A549 (cell line): ENCODE measurements at regions not wholly inside any gene's neighbourhood (a gene's known extent, or its start where the extent isn't known, plus 50 kb on each side); places are given as distances from the start of the nearest gene placed in this dataset.

Source experiments
- ATAC-seq, 2 experiments: fragments of 200-7000 bp in 1 of 2; fragments of >200 bp in 1 of 2; cut with Nextera tagmentation in 1 of 2; cut with Tn5 transposase in 1 of 2; 3 replicates each; pipeline versions ENCODE4 v1.8.0 to v1.9.1; 2018 to 2020; ENCODE audit warnings: mild to moderate bottlenecking in 1 of 2, moderate library complexity in 1 of 2
- CTCF ChIA-PET: fragments of 300-600 bp; sonication (Branson Sonifier 250); formaldehyde crosslinking; extraction: SDS; loops from one replicate; lab custom pipeline; 2021; ENCODE audit warnings: antibody characterized with exemption, inconsistent platforms; lab: Yijun Ruan, JAX
- POLR2A ChIA-PET: fragments of 350-600 bp; formaldehyde crosslinking; extraction: SDS; loops from one replicate; lab custom pipeline; 2021; ENCODE audit warnings: antibody characterized with exemption, inconsistent platforms; lab: Yijun Ruan, JAX
- DNase-seq, 2 experiments: peaks; one replicate each; pipeline versions ENCODE4 v3.0.0 to v3.0.0-alpha.2; 2011 to 2016; ENCODE audit warnings: low read depth in 1 of 2, low spot score in 1 of 2
- FAIRE-seq: peaks from 2 replicates; lab custom pipeline; 2011; peaks lifted over from hg19 to GRCh38; lab: Jason Lieb, UNC
- H3K27ac ChIP-seq, 2 experiments: fragments of >200 bp; sonication (Bioruptor Twin); formaldehyde crosslinking; 3 replicates each; pipeline ENCODE4 v1.5.1; 2016 to 2017
- H3K4me1 ChIP-seq: fragments of >200 bp; sonication (Bioruptor Twin); formaldehyde crosslinking; 3 replicates; pipeline ENCODE4 v1.6.1; 2016
- H3K4me2 ChIP-seq: fragments of >200 bp; sonication (Bioruptor Twin); formaldehyde crosslinking; 3 replicates; pipeline ENCODE4 v1.6.1; 2016
- H3K4me3 ChIP-seq: fragments of >200 bp; sonication (Bioruptor Twin); formaldehyde crosslinking; 3 replicates; pipeline ENCODE4 v1.5.1; 2016
- H3K9me3 ChIP-seq: fragments of >200 bp; sonication (Bioruptor Twin); formaldehyde crosslinking; 3 replicates; pipeline ENCODE4 v1.6.1; 2016
- CHD4 ChIP-seq: fragments of 200-600 bp; sonication (generic); IDR thresholded peaks from 2 replicates; pipeline ENCODE4 v1.6.1; 2016; ENCODE audit warnings: antibody characterized with exemption, mild to moderate bottlenecking, borderline replicate concordance
- EHMT2 ChIP-seq: fragments of 200-600 bp; sonication (generic); IDR thresholded peaks from 2 replicates; pipeline ENCODE4 v1.6.1; 2016; ENCODE audit warnings: antibody characterized with exemption, low read depth, mild to moderate bottlenecking, moderate library complexity
- ESRRA ChIP-seq: fragments of 150-350 bp; IDR thresholded peaks from 2 replicates; pipeline ENCODE4 v1.6.1; 2014; ENCODE audit warnings: mild to moderate bottlenecking, low read length, borderline replicate concordance
- FOSB ChIP-seq: fragments of 250-450 bp; sonication (Bioruptor Pico); IDR thresholded peaks from 2 replicates; pipeline ENCODE4 v1.5.0; 2020; ENCODE audit warnings: mild to moderate bottlenecking, moderate library complexity
- FOSL2 ChIP-seq, 2 experiments: fragments of 450-650 bp in 1 of 2; fragments of >200 bp in 1 of 2; sonication (Bioruptor Twin) in 1 of 2; formaldehyde crosslinking; IDR thresholded peaks; 2 replicates each; pipeline versions ENCODE4 v1.5.0 to v1.6.1; 2016 to 2020; ENCODE audit warnings: mild to moderate bottlenecking in 1 of 2, moderate library complexity in 1 of 2
- HDAC2 ChIP-seq: fragments of 200-600 bp; sonication (generic); IDR thresholded peaks from 2 replicates; pipeline ENCODE4 v1.6.1; 2016
- HEYL ChIP-seq: fragments of 250-450 bp; sonication (Bioruptor Pico); IDR thresholded peaks from 2 replicates; pipeline ENCODE4 v1.8.0; 2021; ENCODE audit warnings: mild to moderate bottlenecking, moderate library complexity
- HOXB13 ChIP-seq: fragments of 250-450 bp; sonication (Bioruptor Pico); IDR thresholded peaks from 2 replicates; pipeline ENCODE4 v1.5.0; 2020; ENCODE audit warnings: low read depth, mild to moderate bottlenecking, moderate library complexity
- MAX ChIP-seq: IDR thresholded peaks from 2 replicates; pipeline ENCODE4 v1.6.1; 2012
- MAZ ChIP-seq: fragments of 150-350 bp; IDR thresholded peaks from 2 replicates; pipeline ENCODE4 v1.6.1; 2014; ENCODE audit warnings: antibody characterized with exemption, low read depth, low read length, borderline replicate concordance
- NFE2L2 ChIP-seq: fragments of 150-350 bp; conservative IDR thresholded peaks from 2 replicates; pipeline ENCODE4 v1.6.1; 2014; ENCODE audit warnings: low read length
- NPAS2 ChIP-seq: fragments of 250-450 bp; sonication (Bioruptor Pico); IDR thresholded peaks from 2 replicates; pipeline ENCODE4 v1.8.0; 2022; ENCODE audit warnings: mild to moderate bottlenecking, moderate library complexity, borderline replicate concordance
- POLR2A ChIP-seq: IDR thresholded peaks from 2 replicates; pipeline ENCODE4 v1.6.1; 2012; ENCODE audit warnings: mild to moderate bottlenecking, low read length
- POLR2AphosphoS2 ChIP-seq: conservative IDR thresholded peaks from 2 replicates; pipeline ENCODE4 v1.6.1; 2012; ENCODE audit warnings: low read length, improper control_type of control experiment, inconsistent platforms
- RFX5 ChIP-seq: fragments of 450-650 bp; IDR thresholded peaks from 2 replicates; pipeline ENCODE4 v1.7.1; 2014; ENCODE audit warnings: antibody characterized with exemption, mild to moderate bottlenecking, moderate library complexity
- TFCP2L1 ChIP-seq: fragments of 250-450 bp; sonication (Bioruptor Pico); IDR thresholded peaks from 2 replicates; pipeline ENCODE4 v1.5.0; 2021; ENCODE audit warnings: mild to moderate bottlenecking
- ZFP36 ChIP-seq: fragments of 450-650 bp; IDR thresholded peaks from 2 replicates; pipeline ENCODE4 v1.6.1; 2014; ENCODE audit warnings: borderline replicate concordance; ENCODE audit not compliant: partially characterized antibody
- WGBS: methylation state at CpG from one replicate; pipeline ENCODE4 v1.1.6; 2017; ENCODE audit errors: missing lambda C conversion rate; 5-methylcytosine and 5-hydroxymethylcytosine counted together
- TF ChIP-seq, protein P1 (sequence below): IDR thresholded peaks from 2 replicates; pipeline ENCODE4 v1.6.1; 2012; ENCODE audit warnings: low read depth, borderline replicate concordance
- TF ChIP-seq, protein P2 (sequence below): fragments of >200 bp; sonication (Bioruptor Twin); formaldehyde crosslinking; IDR thresholded peaks from 3 replicates; pipeline ENCODE4 v1.5.1; 2016
- TF ChIP-seq, protein P3 (sequence below): fragments of 200-600 bp; sonication (generic); IDR thresholded peaks from 2 replicates; pipeline ENCODE4 v1.6.1; 2016; ENCODE audit warnings: antibody characterized with exemption, mild to moderate bottlenecking, moderate library complexity
- TF ChIP-seq, protein P4 (sequence below): fragments of 250-450 bp; sonication (Bioruptor Pico); IDR thresholded peaks from 2 replicates; pipeline ENCODE4 v1.5.0; 2020; ENCODE audit warnings: low read depth, mild to moderate bottlenecking, moderate library complexity

DNA sequence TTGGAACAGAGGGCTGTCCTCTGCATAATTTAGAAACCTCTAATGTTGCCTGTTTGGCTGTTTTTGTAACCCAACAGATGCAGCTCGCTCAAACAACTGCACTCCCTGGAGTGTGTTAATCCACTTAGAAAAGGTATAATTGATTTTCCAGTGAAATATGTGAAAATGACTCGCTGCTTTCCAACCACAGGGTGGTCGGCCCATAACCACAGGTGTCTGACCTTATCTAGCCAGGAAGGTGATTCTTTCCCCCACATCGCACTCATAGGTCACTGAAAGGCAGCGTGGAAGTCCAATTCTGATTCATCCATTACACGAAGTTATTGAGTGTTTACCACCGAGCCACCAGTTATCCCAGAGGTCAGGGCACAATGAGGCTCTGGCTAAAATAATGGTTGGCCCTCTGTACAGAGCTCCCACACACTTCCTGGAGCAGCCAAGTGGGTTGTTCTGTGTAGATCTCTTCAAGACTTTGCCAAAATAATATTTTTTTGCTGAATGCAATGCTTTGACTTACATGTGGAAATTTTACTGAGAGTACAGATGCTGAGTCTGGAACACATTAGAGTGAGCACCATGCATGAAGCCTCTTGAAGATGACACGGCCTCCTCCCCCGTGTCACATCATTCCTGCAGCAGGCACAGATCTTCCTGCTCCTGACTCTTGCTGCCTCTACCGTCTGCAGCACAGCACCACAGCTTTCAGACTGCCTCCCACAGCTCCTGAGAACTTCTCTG lies 396.2 kb downstream of the ZNF516 start:
- peak in 1 of 2 experiments; percentile 50; a peak in 1 of 6 replicates for ATAC-seq

GRCh38 chr18:76081536-76081935 lies 413.5 kb downstream of the ZNF516 start:
- FAIRE-seq: no peak
- H3K4me1 ChIP-seq: no peaks in the 10 kb centered on the region
- no peak for ATAC-seq
- no peak overlapping the region for H3K4me3 ChIP-seq
- ChIA-PET CTCF (no interaction called here), POLR2A (no interaction called here)
- 2% methylated on average over 3 of the region's 12 CpGs for WGBS
- TF ChIP-seq HEYL (CRISPR knock-in tag) (no peak), POLR2AphosphoS2 (no peak)
- no peaks in the 10 kb centered on the region for H3K9me3 ChIP-seq
- DNase-seq: no peak
- no peak overlapping the region for H3K27ac ChIP-seq
- no peak overlapping the region for H3K4me2 ChIP-seq

More for the DNA sequence above, 396.2 kb downstream of the ZNF516 start:
- Histone ChIP-seq H3K4me2 (no peak overlapping the region), H3K27ac (no peak overlapping the region)
- POLR2A ChIA-PET: no interaction called here
- TF ChIP-seq ZFP36 (no peak), CHD4 (no peak)
- TF ChIP-seq, all 56 proteins: peak for 0
- CTCF ChIA-PET: interaction anchor here (0.6 kb wide), 1 partner anchor 599 kb away, joined by 3 read pairs; no protein-coding TSS in a partner anchor
- no peak for FAIRE-seq
- whole genome bisulfite sequencing: 4% methylated on average over 10 of the region's 10 CpGs
- Histone ChIP-seq H3K4me3 (no peak overlapping the region), H3K9me3 (no peaks in the 10 kb centered on the region), H3K4me1 (no peaks in the 10 kb centered on the region)
- DNase-seq: no peak

DNA sequence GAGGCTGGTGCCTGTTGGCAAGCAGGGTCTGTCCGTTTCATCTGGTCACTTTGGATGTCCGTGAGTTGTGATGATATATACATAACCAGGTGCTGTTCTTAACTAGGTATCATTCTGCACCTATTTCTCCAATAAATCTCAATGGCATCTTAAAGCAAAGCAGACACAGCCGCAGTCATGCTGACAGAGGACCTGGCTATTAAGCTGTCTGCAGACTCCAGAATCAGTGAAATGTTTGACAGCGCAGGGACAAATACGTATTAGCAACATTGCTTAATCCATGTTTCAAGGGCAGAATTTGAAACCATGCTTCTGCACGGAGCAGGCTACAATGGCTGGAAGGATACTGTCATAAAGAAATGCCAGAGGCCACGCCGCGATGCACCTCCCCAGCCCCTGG lies 414.6 kb downstream of the ZNF516 start:
- DNase-seq: no peak
- Histone ChIP-seq H3K4me3 (no peak overlapping the region), H3K4me1 (no peaks in the 10 kb centered on the region), H3K4me2 (no peak overlapping the region), H3K27ac (no peak overlapping the region), H3K9me3 (no peaks in the 10 kb centered on the region)
- 32% methylated on average over 9 of the region's 9 CpGs for WGBS
- CTCF ChIA-PET: no interaction called here
- FAIRE-seq: no peak
- POLR2A ChIA-PET: no interaction called here
- ATAC-seq: no peak
- TF ChIP-seq HOXB13: no peak
- no peak for TF ChIP-seq TFCP2L1 (CRISPR knock-in tag)
- no peak for TF ChIP-seq MAX
- TF ChIP-seq FOSB (CRISPR knock-in tag): no peak
- TF ChIP-seq RFX5: no peak
- TF ChIP-seq POLR2AphosphoS2: no peak
- TF ChIP-seq ESRRA: no peak
- no peak for TF ChIP-seq FOSL2 (IDR thresholded peaks at IDR 0.05)
- TF ChIP-seq FOSL2 (CRISPR knock-in tag; IDR thresholded peaks at IDR 0.05): no peak
- TF ChIP-seq, protein P1, sequence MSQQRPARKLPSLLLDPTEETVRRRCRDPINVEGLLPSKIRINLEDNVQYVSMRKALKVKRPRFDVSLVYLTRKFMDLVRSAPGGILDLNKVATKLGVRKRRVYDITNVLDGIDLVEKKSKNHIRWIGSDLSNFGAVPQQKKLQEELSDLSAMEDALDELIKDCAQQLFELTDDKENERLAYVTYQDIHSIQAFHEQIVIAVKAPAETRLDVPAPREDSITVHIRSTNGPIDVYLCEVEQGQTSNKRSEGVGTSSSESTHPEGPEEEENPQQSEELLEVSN: no peak
- no peak for TF ChIP-seq MAZ
- no peak for TF ChIP-seq EHMT2
- TF ChIP-seq, protein P2, sequence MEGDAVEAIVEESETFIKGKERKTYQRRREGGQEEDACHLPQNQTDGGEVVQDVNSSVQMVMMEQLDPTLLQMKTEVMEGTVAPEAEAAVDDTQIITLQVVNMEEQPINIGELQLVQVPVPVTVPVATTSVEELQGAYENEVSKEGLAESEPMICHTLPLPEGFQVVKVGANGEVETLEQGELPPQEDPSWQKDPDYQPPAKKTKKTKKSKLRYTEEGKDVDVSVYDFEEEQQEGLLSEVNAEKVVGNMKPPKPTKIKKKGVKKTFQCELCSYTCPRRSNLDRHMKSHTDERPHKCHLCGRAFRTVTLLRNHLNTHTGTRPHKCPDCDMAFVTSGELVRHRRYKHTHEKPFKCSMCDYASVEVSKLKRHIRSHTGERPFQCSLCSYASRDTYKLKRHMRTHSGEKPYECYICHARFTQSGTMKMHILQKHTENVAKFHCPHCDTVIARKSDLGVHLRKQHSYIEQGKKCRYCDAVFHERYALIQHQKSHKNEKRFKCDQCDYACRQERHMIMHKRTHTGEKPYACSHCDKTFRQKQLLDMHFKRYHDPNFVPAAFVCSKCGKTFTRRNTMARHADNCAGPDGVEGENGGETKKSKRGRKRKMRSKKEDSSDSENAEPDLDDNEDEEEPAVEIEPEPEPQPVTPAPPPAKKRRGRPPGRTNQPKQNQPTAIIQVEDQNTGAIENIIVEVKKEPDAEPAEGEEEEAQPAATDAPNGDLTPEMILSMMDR: no peak
- no peak for TF ChIP-seq HDAC2
- TF ChIP-seq NPAS2 (CRISPR knock-in tag): no peak
- TF ChIP-seq, protein P3, sequence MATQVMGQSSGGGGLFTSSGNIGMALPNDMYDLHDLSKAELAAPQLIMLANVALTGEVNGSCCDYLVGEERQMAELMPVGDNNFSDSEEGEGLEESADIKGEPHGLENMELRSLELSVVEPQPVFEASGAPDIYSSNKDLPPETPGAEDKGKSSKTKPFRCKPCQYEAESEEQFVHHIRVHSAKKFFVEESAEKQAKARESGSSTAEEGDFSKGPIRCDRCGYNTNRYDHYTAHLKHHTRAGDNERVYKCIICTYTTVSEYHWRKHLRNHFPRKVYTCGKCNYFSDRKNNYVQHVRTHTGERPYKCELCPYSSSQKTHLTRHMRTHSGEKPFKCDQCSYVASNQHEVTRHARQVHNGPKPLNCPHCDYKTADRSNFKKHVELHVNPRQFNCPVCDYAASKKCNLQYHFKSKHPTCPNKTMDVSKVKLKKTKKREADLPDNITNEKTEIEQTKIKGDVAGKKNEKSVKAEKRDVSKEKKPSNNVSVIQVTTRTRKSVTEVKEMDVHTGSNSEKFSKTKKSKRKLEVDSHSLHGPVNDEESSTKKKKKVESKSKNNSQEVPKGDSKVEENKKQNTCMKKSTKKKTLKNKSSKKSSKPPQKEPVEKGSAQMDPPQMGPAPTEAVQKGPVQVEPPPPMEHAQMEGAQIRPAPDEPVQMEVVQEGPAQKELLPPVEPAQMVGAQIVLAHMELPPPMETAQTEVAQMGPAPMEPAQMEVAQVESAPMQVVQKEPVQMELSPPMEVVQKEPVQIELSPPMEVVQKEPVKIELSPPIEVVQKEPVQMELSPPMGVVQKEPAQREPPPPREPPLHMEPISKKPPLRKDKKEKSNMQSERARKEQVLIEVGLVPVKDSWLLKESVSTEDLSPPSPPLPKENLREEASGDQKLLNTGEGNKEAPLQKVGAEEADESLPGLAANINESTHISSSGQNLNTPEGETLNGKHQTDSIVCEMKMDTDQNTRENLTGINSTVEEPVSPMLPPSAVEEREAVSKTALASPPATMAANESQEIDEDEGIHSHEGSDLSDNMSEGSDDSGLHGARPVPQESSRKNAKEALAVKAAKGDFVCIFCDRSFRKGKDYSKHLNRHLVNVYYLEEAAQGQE: no peak
- no peak for TF ChIP-seq POLR2A
- TF ChIP-seq NFE2L2: no peak
- TF ChIP-seq CHD4: no peak
- TF ChIP-seq, protein P4, sequence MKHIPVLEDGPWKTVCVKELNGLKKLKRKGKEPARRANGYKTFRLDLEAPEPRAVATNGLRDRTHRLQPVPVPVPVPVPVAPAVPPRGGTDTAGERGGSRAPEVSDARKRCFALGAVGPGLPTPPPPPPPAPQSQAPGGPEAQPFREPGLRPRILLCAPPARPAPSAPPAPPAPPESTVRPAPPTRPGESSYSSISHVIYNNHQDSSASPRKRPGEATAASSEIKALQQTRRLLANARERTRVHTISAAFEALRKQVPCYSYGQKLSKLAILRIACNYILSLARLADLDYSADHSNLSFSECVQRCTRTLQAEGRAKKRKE (CRISPR knock-in tag): no peak
